ENCODE measurements at regions not wholly inside any gene's neighbourhood (a gene's known extent, or its start where the extent isn't known, plus 50 kb on each side); places are given as distances from the start of the nearest gene placed in this dataset.

DNA sequence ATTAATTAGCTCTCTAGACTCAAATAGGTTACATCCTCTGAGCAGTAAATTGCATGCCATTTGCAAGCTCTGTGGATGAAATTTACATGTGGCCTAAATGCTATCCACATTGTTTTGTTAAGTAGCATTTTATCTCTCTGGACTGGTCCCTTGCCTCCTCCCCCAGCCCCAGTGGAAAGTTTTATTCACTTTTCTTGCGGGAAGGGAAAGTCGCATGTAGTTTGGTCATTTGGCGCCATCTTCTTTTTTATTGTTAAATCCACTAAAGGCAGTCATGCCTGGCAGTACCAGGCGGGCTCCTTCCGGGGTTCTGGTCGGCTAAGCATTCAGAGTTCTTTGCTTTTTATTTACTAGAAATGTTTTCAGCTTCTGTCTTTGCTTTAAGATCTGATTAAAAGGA is 188.7 kb downstream of the TM9SF2 start:
- TF ChIP-seq, protein P1, sequence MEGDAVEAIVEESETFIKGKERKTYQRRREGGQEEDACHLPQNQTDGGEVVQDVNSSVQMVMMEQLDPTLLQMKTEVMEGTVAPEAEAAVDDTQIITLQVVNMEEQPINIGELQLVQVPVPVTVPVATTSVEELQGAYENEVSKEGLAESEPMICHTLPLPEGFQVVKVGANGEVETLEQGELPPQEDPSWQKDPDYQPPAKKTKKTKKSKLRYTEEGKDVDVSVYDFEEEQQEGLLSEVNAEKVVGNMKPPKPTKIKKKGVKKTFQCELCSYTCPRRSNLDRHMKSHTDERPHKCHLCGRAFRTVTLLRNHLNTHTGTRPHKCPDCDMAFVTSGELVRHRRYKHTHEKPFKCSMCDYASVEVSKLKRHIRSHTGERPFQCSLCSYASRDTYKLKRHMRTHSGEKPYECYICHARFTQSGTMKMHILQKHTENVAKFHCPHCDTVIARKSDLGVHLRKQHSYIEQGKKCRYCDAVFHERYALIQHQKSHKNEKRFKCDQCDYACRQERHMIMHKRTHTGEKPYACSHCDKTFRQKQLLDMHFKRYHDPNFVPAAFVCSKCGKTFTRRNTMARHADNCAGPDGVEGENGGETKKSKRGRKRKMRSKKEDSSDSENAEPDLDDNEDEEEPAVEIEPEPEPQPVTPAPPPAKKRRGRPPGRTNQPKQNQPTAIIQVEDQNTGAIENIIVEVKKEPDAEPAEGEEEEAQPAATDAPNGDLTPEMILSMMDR (IDR thresholded peaks at IDR 0.05), result no peak
- TF ChIP-seq POLR2A (IDR thresholded peaks at IDR 0.05), result no peak
